Hepatocyte (in vitro differentiated cells): ENCODE measurements at regions not wholly inside any gene's neighbourhood (a gene's known extent, or its start where the extent isn't known, plus 50 kb on each side); places are given as distances from the start of the nearest gene placed in this dataset.

ENCODE experiments used
- DNase-seq: peaks from one replicate; pipeline ENCODE4 v3.0.0-alpha.2; 2016; ENCODE audit warnings: low spot score
- H2AFZ ChIP-seq: fragments of 200-600 bp; sonication (generic); 2 replicates; pipeline ENCODE4 v1.6.0; 2016; ENCODE audit warnings: antibody characterized with exemption, mild to moderate bottlenecking
- H3K27ac ChIP-seq: fragments of 200-600 bp; sonication (generic); 2 replicates; pipeline ENCODE4 v1.5.1; 2016; ENCODE audit warnings: mild to moderate bottlenecking
- H3K27me3 ChIP-seq: fragments of 200-600 bp; sonication (generic); 2 replicates; pipeline ENCODE4 v1.6.1; 2016
- H3K36me3 ChIP-seq: fragments of 200-600 bp; sonication (generic); replicated peaks from 2 replicates; pipeline ENCODE4 v1.5.1; 2016; ENCODE audit warnings: low read depth; ENCODE audit not compliant: insufficient read depth
- H3K4me1 ChIP-seq: fragments of 200-600 bp; sonication (generic); 2 replicates; pipeline ENCODE4 v1.5.1; 2016; ENCODE audit warnings: mild to moderate bottlenecking, moderate library complexity; ENCODE audit not compliant: insufficient read depth
- H3K4me2 ChIP-seq: fragments of 200-600 bp; sonication (generic); 2 replicates; pipeline ENCODE4 v1.6.0; 2016
- H3K4me3 ChIP-seq: fragments of 200-600 bp; sonication (generic); 2 replicates; pipeline ENCODE4 v1.5.1; 2016; ENCODE audit warnings: mild to moderate bottlenecking
- H3K79me2 ChIP-seq: fragments of 200-600 bp; sonication (generic); 2 replicates; pipeline ENCODE4 v1.6.0; 2017; ENCODE audit warnings: mild to moderate bottlenecking
- H3K9me2 ChIP-seq: fragments of 200-600 bp; sonication (generic); replicated peaks from 2 replicates; pipeline ENCODE4 v1.6.0; 2017; ENCODE audit warnings: mild to moderate bottlenecking; ENCODE audit not compliant: insufficient read depth
- H3K9me3 ChIP-seq: fragments of 200-600 bp; sonication (generic); 2 replicates; pipeline ENCODE4 v1.5.1; 2016; ENCODE audit warnings: low read depth, mild to moderate bottlenecking
- H4K20me1 ChIP-seq: fragments of 200-600 bp; sonication (generic); 2 replicates; pipeline ENCODE4 v1.6.0; 2016; ENCODE audit warnings: mild to moderate bottlenecking; ENCODE audit not compliant: insufficient read depth, poor library complexity, severe bottlenecking
- CTCF ChIP-seq: fragments of 200-600 bp; sonication (generic); IDR thresholded peaks from 2 replicates; pipeline ENCODE4 v1.5.1; 2016; ENCODE audit warnings: antibody characterized with exemption, mild to moderate bottlenecking; ENCODE audit not compliant: poor library complexity
- EZH2 ChIP-seq: fragments of 200-600 bp; sonication (generic); IDR thresholded peaks from 2 replicates; pipeline ENCODE4 v1.6.1; 2016; ENCODE audit warnings: antibody characterized with exemption, mild to moderate bottlenecking, borderline replicate concordance
- EZH2phosphoT487 ChIP-seq: fragments of 200-600 bp; sonication (generic); IDR thresholded peaks from one replicate; pipeline ENCODE4 v1.6.1; 2018; ENCODE audit warnings: antibody characterized with exemption, mild to moderate bottlenecking, low read depth, moderate library complexity; ENCODE audit not compliant: unreplicated experiment, severe bottlenecking
- WGBS: methylation state at CpG from one replicate; pipeline ENCODE4 v1.1.6; 2016; ENCODE audit warnings: low lambda C conversion rate; ENCODE audit errors: missing lambda C conversion rate; 5-methylcytosine and 5-hydroxymethylcytosine counted together

GRCh38 chrX:25663701-25664100 lies 474.4 kb upstream of the MAGEB18 start:
- H3K27me3 ChIP-seq = no peaks in the 10 kb centered on the region
- H3K4me2 ChIP-seq = no peak overlapping the region
- no peak for DNase-seq
- H2AFZ ChIP-seq = no peak overlapping the region
- H3K9me3 ChIP-seq = no peaks in the 10 kb centered on the region
- 49% methylated on average over 5 of the region's 5 CpGs for WGBS
- TF ChIP-seq EZH2 (no peak), CTCF (no peak), EZH2phosphoT487 (no peak)
- H4K20me1 ChIP-seq = no peaks in the 10 kb centered on the region
- H3K9me2 ChIP-seq = no peaks in the 10 kb centered on the region
- no peak overlapping the region for H3K27ac ChIP-seq
- H3K4me1 ChIP-seq = no peaks in the 10 kb centered on the region
- no peaks in the 10 kb centered on the region for H3K36me3 ChIP-seq
- no peaks in the 10 kb centered on the region for H3K79me2 ChIP-seq
- H3K4me3 ChIP-seq = no peak overlapping the region

GRCh38 chrX:25665431-25665830 lies 472.7 kb upstream of the MAGEB18 start:
- Histone ChIP-seq H3K9me3 (no peaks in the 10 kb centered on the region), H3K4me3 (no peak overlapping the region), H3K27me3 (no peaks in the 10 kb centered on the region), H3K4me1 (no peaks in the 10 kb centered on the region), H4K20me1 (no peaks in the 10 kb centered on the region), H2AFZ (no peak overlapping the region), H3K27ac (no peak overlapping the region), H3K79me2 (no peaks in the 10 kb centered on the region), H3K36me3 (no peaks in the 10 kb centered on the region), H3K9me2 (no peaks in the 10 kb centered on the region), H3K4me2 (no peak overlapping the region)
- TF ChIP-seq EZH2phosphoT487 = no peak
- no peak for TF ChIP-seq EZH2
- TF ChIP-seq CTCF = no peak
- WGBS = 65% methylated on average over 4 of the region's 4 CpGs
- DNase-seq = no peak

- no peaks in the 10 kb centered on the region for H3K36me3 ChIP-seq
- H3K4me2 ChIP-seq = no peak overlapping the region
- H3K4me3 ChIP-seq = no peak overlapping the region
- H3K27ac ChIP-seq = no peak overlapping the region
- H3K9me2 ChIP-seq = no peaks in the 10 kb centered on the region
- no peak for TF ChIP-seq EZH2phosphoT487
- no peak for TF ChIP-seq EZH2
- no peak for TF ChIP-seq CTCF
- no peaks in the 10 kb centered on the region for H3K79me2 ChIP-seq
- no peak for DNase-seq
- no peaks in the 10 kb centered on the region for H3K27me3 ChIP-seq
- H2AFZ ChIP-seq = no peak overlapping the region
- 58% methylated on average over 2 of the region's 2 CpGs for WGBS
- H3K9me3 ChIP-seq = no peaks in the 10 kb centered on the region
- no peaks in the 10 kb centered on the region for H3K4me1 ChIP-seq
- H4K20me1 ChIP-seq = no peaks in the 10 kb centered on the region
These were observed 470.5 kb upstream of the MAGEB18 start for GRCh38 chrX:25667681-25668080.

GRCh38 chrX:25674776-25675175 lies 463.4 kb upstream of the MAGEB18 start:
- Histone ChIP-seq H3K27ac (no peak overlapping the region), H2AFZ (no peak overlapping the region), H3K4me3 (no peak overlapping the region), H3K9me3 (no peaks in the 10 kb centered on the region), H3K79me2 (no peaks in the 10 kb centered on the region), H3K4me2 (no peak overlapping the region), H4K20me1 (no peaks in the 10 kb centered on the region), H3K9me2 (no peaks in the 10 kb centered on the region), H3K27me3 (no peaks in the 10 kb centered on the region), H3K36me3 (no peaks in the 10 kb centered on the region), H3K4me1 (no peaks in the 10 kb centered on the region)
- WGBS = 76% methylated on average over 3 of the region's 3 CpGs
- no peak for TF ChIP-seq CTCF
- no peak for TF ChIP-seq EZH2phosphoT487
- TF ChIP-seq EZH2 = no peak
- DNase-seq = no peak
